ENCODE measurements at regions not wholly inside any gene's neighbourhood (a gene's known extent, or its start where the extent isn't known, plus 50 kb on each side); places are given as distances from the start of the nearest gene placed in this dataset.

DNA sequence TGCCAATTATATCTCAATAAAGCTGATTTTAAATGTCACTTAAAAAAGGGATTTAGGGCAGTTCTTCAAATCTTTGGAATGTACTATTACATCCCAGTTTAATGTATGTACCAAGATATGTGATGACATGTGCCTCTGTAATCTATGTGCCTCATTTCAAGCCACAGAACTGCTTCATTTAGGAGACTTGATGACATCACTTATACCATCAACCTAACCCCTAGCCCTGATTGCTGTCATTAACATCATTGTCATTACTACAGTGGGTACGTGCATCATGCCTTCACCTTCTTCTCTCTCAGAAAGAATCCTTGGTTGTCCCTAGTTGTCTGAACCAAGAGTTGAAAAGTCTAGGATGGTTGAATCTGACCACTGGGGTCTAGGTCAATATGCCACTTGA lies 134.3 kb upstream of the RAB11FIP2 start:
- no peaks in the 10 kb centered on the region for H4K20me1 ChIP-seq (ENCODE audit: control insufficient read depth, extremely low read depth, insufficient read depth, low read length)
- H3K9ac ChIP-seq (ENCODE audit: control insufficient read depth, extremely low read depth, insufficient read depth, low read length), result no peak overlapping the region
- H3K27me3 ChIP-seq (ENCODE audit: control insufficient read depth, extremely low read depth, insufficient read depth, low read length), result no peaks in the 10 kb centered on the region
- DNase-seq (ENCODE audit: low read depth, low spot score) (no peak), FAIRE-seq (no peak)
- H3K9me1 ChIP-seq (ENCODE audit: control insufficient read depth, extremely low read depth, insufficient read depth, low read length), result no peaks in the 10 kb centered on the region
- no peaks in the 10 kb centered on the region for H3K9me3 ChIP-seq (ENCODE audit: control insufficient read depth, low read depth, low read length)
- no peak overlapping the region for H3K4me3 ChIP-seq (ENCODE audit: control insufficient read depth in 2 of 3, extremely low read depth in 1 of 3, insufficient read depth in 2 of 3, low read depth in 1 of 3, low read length in 3 of 3)
- H3K27ac ChIP-seq (ENCODE audit: control insufficient read depth, insufficient read depth, low read length), result no peak overlapping the region
- no peaks in the 10 kb centered on the region for H3K4me1 ChIP-seq (ENCODE audit: control insufficient read depth, extremely low read depth, insufficient read depth, low read length)
- no peak overlapping the region for H3K4me2 ChIP-seq (ENCODE audit: control insufficient read depth, extremely low read depth, insufficient read depth, low read depth, low read length)
- no peak overlapping the region for H2AFZ ChIP-seq (ENCODE audit: control insufficient read depth, low read length)
- H3K79me2 ChIP-seq (ENCODE audit: control insufficient read depth, insufficient read depth, low read length), result no peaks in the 10 kb centered on the region
- TF ChIP-seq EZH2 (IDR thresholded peaks at IDR 0.05; ENCODE audit: low read length), result no peak
- TF ChIP-seq, protein P1, sequence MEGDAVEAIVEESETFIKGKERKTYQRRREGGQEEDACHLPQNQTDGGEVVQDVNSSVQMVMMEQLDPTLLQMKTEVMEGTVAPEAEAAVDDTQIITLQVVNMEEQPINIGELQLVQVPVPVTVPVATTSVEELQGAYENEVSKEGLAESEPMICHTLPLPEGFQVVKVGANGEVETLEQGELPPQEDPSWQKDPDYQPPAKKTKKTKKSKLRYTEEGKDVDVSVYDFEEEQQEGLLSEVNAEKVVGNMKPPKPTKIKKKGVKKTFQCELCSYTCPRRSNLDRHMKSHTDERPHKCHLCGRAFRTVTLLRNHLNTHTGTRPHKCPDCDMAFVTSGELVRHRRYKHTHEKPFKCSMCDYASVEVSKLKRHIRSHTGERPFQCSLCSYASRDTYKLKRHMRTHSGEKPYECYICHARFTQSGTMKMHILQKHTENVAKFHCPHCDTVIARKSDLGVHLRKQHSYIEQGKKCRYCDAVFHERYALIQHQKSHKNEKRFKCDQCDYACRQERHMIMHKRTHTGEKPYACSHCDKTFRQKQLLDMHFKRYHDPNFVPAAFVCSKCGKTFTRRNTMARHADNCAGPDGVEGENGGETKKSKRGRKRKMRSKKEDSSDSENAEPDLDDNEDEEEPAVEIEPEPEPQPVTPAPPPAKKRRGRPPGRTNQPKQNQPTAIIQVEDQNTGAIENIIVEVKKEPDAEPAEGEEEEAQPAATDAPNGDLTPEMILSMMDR (optimal IDR thresholded peaks at IDR 0.05 in 1 of 3, IDR thresholded peaks at IDR 0.05 in 1 of 3, conservative IDR thresholded peaks at IDR 0.05 in 1 of 3; ENCODE audit: extremely low read depth in 1 of 3, insufficient read depth in 2 of 3, low read length in 3 of 3), result no peak
- H3K36me3 ChIP-seq (ENCODE audit: control insufficient read depth in 2 of 2, extremely low read depth in 1 of 2, insufficient read depth in 2 of 2, low read length in 2 of 2), result no peaks in the 10 kb centered on the region
- dilution Hi-C loops (cut with MboI; ENCODE audit: extremely low pct_ligation_motif_present, low sequenced_read_pairs), result no loop called here

DNA sequence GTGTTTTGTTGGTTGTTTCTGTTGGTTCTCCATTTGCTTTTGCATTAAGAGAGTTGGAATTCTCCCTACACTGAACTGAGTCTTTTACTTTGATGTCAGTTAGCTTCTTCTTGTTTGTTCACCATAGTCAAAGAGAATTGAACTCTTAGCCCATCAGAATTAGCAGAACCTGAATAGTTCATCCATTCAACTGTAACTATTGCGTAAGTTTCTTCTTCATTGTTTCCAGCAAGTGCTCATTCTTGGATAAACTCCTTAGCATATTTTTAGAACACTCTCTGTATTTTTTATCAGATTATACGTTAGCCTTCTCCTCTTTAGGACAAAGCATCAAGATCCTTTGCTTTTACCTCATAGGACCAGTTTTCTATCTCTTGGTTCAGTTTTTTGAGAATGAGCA lies 128.4 kb upstream of the RAB11FIP2 start:
- TF ChIP-seq, protein P1 (optimal IDR thresholded peaks at IDR 0.05 in 1 of 3, IDR thresholded peaks at IDR 0.05 in 1 of 3, conservative IDR thresholded peaks at IDR 0.05 in 1 of 3; ENCODE audit: extremely low read depth in 1 of 3, insufficient read depth in 2 of 3, low read length in 3 of 3), result no peak
- TF ChIP-seq EZH2 (IDR thresholded peaks at IDR 0.05; ENCODE audit: low read length), result no peak
- H3K27me3 ChIP-seq (ENCODE audit: control insufficient read depth, extremely low read depth, insufficient read depth, low read length), result no peaks in the 10 kb centered on the region
- dilution Hi-C loops (cut with MboI; ENCODE audit: extremely low pct_ligation_motif_present, low sequenced_read_pairs), result no loop called here

More for the DNA sequence above, 128.4 kb upstream of the RAB11FIP2 start:
- Histone ChIP-seq H3K9me1 (ENCODE audit: control insufficient read depth, extremely low read depth, insufficient read depth, low read length) (no peaks in the 10 kb centered on the region), H3K4me1 (ENCODE audit: control insufficient read depth, extremely low read depth, insufficient read depth, low read length) (no peaks in the 10 kb centered on the region), H4K20me1 (ENCODE audit: control insufficient read depth, extremely low read depth, insufficient read depth, low read length) (no peaks in the 10 kb centered on the region), H3K4me2 (ENCODE audit: control insufficient read depth, extremely low read depth, insufficient read depth, low read depth, low read length) (no peak overlapping the region), H3K36me3 (ENCODE audit: control insufficient read depth in 2 of 2, extremely low read depth in 1 of 2, insufficient read depth in 2 of 2, low read length in 2 of 2) (no peaks in the 10 kb centered on the region), H3K9ac (ENCODE audit: control insufficient read depth, extremely low read depth, insufficient read depth, low read length) (no peak overlapping the region), H3K9me3 (ENCODE audit: control insufficient read depth, low read depth, low read length) (no peaks in the 10 kb centered on the region), H3K79me2 (ENCODE audit: control insufficient read depth, insufficient read depth, low read length) (no peaks in the 10 kb centered on the region), H3K27ac (ENCODE audit: control insufficient read depth, insufficient read depth, low read length) (no peak overlapping the region), H2AFZ (ENCODE audit: control insufficient read depth, low read length) (no peak overlapping the region), H3K4me3 (ENCODE audit: control insufficient read depth in 2 of 3, extremely low read depth in 1 of 3, insufficient read depth in 2 of 3, low read depth in 1 of 3, low read length in 3 of 3) (no peak overlapping the region)
- DNase-seq (ENCODE audit: low read depth, low spot score) (no peak), FAIRE-seq (no peak)

Measured in keratinocyte (primary cell).